ENCODE measurements at regions not wholly inside any gene's neighbourhood (a gene's known extent, or its start where the extent isn't known, plus 50 kb on each side); places are given as distances from the start of the nearest gene placed in this dataset.

- no peak for DNase-seq
These were observed 140.1 kb upstream of the UNC5B start for GRCh38 chr10:71072131-71072822.

DNA sequence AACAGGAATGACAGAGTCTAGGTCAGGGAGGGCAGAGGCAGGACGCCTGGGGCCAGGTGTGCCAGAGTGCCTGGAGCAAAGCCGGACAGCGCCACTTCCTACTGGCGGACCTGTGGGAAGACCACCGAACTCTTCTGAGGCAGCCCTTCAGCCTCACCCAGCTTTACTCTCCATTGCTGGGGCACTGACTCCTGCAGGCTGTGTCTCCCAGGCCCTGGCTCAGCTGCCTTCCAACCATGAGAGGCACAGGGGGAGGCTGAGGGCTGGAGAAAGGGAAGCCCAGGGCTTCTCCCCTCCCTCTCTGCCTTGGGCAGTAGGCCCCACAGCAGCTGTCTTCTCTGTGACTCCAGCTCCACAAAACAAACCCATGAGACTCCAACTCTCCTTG lies 139.6 kb upstream of the UNC5B start:
- no peak for DNase-seq

GRCh38 chr10:71073451-71074175 lies 138.8 kb upstream of the UNC5B start:
- DNase-seq = no peak

DNA sequence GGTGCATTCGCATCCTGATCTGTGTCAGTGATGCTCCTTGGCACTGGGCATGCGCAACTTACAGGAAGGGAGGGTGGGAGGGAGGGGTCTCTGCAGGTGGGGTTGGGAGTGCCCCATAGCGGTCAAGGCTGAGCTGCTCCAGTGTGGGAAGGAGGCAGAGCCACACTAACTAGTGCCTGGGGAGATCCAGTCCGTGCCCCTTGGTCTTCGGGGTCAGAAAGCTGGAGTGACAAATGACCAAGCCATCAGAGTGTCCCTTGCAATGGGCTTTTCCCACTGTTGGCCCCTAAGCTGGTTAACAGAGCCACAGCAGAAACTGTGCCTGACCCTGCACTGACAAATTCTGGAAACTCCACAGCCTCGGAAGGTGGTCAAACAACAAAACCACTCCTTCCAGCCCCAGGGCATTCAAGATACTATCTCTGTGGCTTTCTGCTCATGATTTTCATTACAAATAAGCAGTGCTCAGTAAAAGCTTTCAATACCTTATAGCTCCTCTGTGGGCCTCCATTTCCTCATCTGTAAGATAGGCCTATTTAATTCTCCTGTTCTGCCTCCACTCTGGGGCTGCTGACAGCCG lies 138.1 kb upstream of the UNC5B start:
- no peak for DNase-seq

- no peak for DNase-seq
These were observed 137.1 kb upstream of the UNC5B start for GRCh38 chr10:71075086-71075758.

- DNase-seq = no peak
These were observed 136.5 kb upstream of the UNC5B start for GRCh38 chr10:71075759-71076472.

GRCh38 chr10:71076473-71077142 lies 135.8 kb upstream of the UNC5B start:
- no peak for DNase-seq

GRCh38 chr10:71077143-71077581 lies 135.2 kb upstream of the UNC5B start:
- DNase-seq = no peak

- DNase-seq = no peak
These were observed 134.4 kb upstream of the UNC5B start for GRCh38 chr10:71077796-71078453.

- no peak for DNase-seq
These were observed 133.8 kb upstream of the UNC5B start for GRCh38 chr10:71078454-71079145.

GRCh38 chr10:71079761-71080380 lies 132.5 kb upstream of the UNC5B start:
- no peak for DNase-seq

DNA sequence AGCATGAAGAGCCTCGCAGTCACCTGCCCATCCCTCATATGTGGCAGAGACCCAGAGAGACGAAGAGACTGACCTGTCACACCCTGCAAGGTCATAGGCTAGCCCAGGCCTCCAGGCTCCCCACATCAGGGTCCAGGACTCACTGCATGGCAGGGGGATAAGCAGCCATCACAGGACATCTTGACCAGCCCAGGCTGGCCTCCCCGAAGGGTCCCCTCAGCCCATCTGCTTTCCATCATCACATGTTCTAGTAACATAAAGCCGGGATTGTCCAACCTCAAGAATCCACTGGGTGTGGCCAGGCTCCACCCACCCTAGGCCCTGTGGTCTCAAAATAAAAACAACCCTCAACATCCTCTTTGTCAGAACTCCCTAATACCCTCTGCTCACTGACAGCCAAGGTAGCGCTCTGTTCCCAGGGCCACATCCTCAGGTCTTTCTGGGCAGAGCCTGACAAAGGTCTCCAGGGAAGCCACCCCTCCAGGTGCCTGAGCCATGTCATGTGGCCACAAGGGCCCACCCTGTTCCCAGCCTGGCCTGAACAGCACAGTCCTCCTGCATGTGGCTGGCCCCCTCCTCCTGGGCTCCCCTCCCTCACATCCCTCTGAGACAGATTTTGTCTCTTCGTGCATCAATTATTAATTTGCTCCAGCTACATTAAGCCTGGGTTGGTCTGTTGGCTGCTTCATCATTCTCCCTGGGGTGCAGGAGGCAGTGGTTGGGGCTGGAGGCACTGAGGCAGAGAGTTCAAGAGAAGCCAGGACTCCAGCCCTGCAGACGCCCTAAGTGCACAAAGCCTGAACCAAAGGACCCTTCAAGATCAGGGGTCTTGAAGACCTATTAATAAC lies 131.8 kb upstream of the UNC5B start:
- no peak for DNase-seq

DNA sequence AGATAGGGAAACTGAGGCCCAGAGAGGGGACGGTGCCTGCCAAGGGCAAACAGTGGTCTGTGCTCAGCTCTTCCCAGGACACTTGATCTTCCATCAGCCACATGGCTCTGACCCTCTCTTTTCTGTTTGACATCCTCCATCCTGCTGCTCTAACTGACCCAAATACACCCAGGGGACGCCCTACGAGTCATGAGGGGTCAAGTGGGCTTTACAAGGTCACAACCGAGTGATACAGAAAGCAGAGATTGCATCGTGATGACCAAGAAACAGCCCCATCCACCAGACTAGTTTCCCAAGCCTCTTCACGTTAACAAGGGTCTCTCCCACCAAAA lies 131.2 kb upstream of the UNC5B start:
- no peak for DNase-seq

DNA sequence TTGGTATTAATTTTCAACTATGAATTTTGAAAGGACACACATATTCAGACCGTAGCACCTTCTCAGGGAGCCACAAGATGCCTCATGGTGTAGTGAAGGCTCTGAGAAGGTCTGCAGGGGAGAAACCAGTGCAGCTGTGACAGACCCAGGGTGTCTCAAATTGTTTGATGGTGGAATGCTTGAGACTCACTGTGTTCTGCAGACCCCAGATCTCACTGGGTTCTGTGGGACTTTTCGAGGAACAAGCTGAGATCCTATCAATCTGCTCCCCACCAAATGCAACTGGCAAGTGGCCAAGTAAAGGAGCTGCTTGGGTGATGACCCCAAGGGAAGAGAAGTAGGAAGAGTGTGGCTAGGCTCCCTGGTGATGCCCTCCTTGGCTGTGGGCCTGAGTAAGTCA lies 130.5 kb upstream of the UNC5B start:
- DNase-seq = no peak

GRCh38 chr10:71082960-71083715 lies 129.2 kb upstream of the UNC5B start:
- no peak for DNase-seq

- no peak for DNase-seq
These were observed 128.7 kb upstream of the UNC5B start for GRCh38 chr10:71083716-71083975.

DNA sequence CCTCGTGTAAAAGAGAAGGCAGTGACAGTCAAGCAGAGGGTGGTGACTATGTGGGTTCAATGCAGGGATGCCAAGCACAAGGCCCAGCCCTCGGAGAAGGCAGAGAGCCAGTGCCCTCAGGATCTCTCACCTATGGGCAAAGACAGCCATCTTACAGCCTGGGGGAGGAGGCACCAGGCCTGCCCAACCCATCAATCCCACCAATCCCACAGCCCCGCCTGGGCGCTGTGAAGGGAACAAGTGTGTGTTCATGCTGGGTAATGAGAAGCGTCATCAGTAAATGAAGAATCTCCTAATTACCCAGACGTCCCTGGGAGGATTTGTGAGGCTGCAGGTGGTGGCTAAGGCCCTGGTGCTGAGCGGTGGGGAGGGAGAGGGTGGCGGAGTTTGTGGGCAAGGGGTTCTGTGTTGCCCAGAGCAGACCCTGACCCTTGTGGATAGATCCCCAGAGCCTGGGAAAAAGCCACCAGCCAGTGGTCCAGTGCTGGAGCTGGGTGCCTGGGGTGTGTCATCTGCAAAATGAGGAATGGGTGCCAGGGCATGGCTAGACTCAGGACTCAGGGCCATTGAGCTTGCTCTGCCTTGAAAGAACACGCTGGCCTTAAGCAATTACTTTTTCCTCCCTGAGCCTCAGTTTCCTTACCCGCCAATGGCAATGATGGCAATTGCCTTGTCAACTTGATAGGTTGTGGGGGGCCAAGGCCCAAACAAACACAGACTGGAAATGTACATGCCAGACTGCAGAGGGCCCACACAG lies 128.1 kb upstream of the UNC5B start:
- no peak for DNase-seq

GRCh38 chr10:71084818-71085126 lies 127.6 kb upstream of the UNC5B start:
- no peak for DNase-seq

Measured in hindlimb muscle (tissue), 1 donor.